Gastroesophageal sphincter (tissue), 3 donors: ENCODE measurements at regions not wholly inside any gene's neighbourhood (a gene's known extent, or its start where the extent isn't known, plus 50 kb on each side); places are given as distances from the start of the nearest gene placed in this dataset.
A peak's percentile ranks its signal among the peaks of the same experiment; 100 is the strongest.

Experiments
- POLR2A ChIP-seq, 2 donors: fragments of 450-650 bp; IDR thresholded peaks; one replicate each; pipeline ENCODE4 v1.6.1; 2017; ENCODE audit warnings: antibody characterized with exemption in 2 of 2, mild to moderate bottlenecking in 2 of 2, moderate library complexity in 1 of 2
- POLR2AphosphoS5 ChIP-seq: sonication (generic); formaldehyde crosslinking; IDR thresholded peaks from one replicate; pipeline ENCODE4 v1.6.1; 2017; ENCODE audit warnings: antibody characterized with exemption
- TF ChIP-seq, protein P1 (sequence below), 4 experiments: fragments of 200-600 bp in 2 of 4; fragments of 450-650 bp in 2 of 4; sonication (generic) in 1 of 4; IDR thresholded peaks; one replicate each; pipeline ENCODE4 v1.5.1; 2017 to 2019; ENCODE audit warnings: antibody characterized with exemption in 4 of 4, mild to moderate bottlenecking in 2 of 4, moderate library complexity in 2 of 4

DNA sequence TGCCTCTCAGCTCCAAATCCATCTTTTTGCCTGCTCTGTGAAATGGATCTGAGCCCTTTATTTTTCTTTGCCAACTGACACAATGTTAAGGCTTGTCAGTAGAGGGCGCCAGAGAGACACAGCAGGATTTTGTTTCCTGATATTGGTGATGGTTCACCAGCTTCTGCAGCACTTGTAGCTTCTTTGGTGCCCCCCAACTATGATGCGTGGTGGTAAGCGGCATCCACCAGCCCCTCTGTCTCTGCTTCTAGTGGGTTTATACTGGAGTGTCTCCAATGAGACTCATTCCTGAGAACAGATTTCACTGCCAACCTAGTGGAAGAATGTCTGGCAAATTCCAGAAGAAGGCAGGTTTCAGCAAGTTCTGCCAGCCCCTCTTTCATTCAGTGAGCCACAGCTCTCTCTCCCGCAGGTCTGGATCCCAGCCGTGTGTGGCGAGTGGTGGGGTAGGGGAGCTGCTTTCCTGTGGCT, 471.9 kb upstream of the FRG2C start:
- no peak for TF ChIP-seq POLR2A (IDR thresholded peaks at IDR 0.05)
- TF ChIP-seq, protein P1, sequence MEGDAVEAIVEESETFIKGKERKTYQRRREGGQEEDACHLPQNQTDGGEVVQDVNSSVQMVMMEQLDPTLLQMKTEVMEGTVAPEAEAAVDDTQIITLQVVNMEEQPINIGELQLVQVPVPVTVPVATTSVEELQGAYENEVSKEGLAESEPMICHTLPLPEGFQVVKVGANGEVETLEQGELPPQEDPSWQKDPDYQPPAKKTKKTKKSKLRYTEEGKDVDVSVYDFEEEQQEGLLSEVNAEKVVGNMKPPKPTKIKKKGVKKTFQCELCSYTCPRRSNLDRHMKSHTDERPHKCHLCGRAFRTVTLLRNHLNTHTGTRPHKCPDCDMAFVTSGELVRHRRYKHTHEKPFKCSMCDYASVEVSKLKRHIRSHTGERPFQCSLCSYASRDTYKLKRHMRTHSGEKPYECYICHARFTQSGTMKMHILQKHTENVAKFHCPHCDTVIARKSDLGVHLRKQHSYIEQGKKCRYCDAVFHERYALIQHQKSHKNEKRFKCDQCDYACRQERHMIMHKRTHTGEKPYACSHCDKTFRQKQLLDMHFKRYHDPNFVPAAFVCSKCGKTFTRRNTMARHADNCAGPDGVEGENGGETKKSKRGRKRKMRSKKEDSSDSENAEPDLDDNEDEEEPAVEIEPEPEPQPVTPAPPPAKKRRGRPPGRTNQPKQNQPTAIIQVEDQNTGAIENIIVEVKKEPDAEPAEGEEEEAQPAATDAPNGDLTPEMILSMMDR (IDR thresholded peaks at IDR 0.05) = peak in 3 of 4 experiments; percentile 12 to 62 (median 29)
- no peak for TF ChIP-seq POLR2AphosphoS5
